HG02798 (cell line): ENCODE measurements at regions not wholly inside any gene's neighbourhood (a gene's known extent, or its start where the extent isn't known, plus 50 kb on each side); places are given as distances from the start of the nearest gene placed in this dataset.

ENCODE experiments used
- ATAC-seq: cut with Tn5 transposase; IDR thresholded peaks from one replicate; pipeline ENCODE4 v1.9.1; 2021; ENCODE audit warnings: mild to moderate bottlenecking; ENCODE audit not compliant: unreplicated experiment, poor library complexity

- ATAC-seq = no peak
These were observed 204.1 kb downstream of the GXYLT1 start for GRCh38 chr12:41940571-41940970.

DNA sequence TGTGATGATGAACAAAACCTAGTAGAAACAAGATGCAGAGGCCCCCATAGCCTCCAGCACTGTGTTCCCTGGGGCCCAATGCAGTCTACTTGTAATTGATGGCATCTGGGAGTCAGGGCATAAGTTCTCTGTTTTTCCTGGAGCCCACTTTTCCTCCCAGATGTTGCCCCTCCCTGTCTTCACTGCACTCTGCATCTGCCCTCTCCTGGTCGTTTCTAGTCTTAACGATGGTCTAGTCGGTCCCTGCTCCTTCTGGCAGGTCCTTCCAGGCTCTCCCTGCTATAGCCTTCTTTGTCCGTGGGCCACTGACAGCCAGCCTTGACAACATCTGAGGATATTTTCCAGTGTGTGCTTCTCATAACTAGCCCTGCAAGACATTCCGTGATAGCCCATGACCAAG lies 208.3 kb downstream of the GXYLT1 start:
- ATAC-seq = no peak

DNA sequence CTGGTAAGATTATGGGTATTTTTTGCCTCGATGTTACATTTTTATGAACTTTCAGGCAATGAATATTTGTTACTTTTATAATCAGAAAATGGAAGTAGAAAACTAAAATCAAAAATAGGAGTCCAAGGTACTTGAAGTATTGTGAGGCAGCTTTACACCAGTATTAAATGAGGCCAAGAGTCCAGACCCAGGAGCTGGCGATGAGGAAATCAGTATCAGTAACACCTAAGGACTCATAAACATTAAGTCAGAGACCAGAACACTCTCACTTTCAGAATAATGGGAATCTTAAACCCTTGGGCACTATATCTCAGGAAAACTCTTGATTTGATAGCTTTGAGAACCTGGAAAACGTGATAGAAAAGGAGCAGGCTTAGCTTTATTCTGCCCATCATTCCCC lies 208.8 kb downstream of the GXYLT1 start:
- no peak for ATAC-seq

DNA sequence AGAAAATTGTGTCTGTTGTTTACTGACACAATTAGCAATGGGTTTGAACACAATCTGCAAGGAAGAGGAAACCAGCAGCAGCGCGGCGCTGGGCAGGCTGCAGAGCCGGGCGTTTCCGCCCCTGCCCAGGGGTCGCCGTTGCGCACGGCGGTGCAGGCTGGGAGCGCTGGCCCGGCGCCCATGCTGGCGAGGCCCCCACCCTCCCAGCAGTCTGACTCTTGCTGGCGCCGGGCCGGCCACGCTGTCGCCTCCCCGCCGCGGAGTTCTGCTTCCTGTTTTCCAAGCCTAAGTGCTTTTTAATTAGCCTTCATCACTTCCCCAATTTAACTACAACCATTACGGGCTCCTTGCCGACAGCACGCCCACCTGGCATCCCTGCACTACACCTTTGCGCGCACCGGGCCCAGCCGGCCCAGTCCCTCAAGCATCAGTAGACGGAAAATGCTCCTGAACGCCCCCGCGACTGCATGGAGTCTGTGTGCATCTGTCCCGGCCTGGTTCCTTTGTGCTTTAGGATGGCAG lies 212.1 kb downstream of the GXYLT1 start:
- peak; percentile 58 for ATAC-seq

GRCh38 chr12:41930866-41931437 lies 213.7 kb downstream of the GXYLT1 start:
- ATAC-seq = no peak

DNA sequence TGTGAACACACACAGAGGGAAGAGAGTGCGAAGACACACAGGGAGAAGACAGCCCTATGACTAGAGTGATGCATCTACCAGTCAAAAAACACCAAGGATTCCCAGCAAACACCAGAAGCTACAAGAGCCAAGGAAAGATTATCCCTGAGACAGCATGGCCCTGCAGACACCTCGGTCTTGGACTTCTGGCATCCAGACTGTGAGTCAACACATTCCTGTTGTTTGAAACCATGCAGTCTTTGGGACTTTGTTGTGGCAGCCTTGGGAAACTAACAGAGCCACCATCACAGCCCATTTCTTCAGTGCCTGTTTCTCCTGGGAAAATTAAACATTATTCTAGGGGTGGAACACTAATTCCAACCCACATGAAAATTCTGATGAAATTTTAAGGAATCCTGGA lies 220.6 kb downstream of the GXYLT1 start:
- ATAC-seq = no peak

GRCh38 chr12:41923351-41923750 lies 221.3 kb downstream of the GXYLT1 start:
- ATAC-seq = no peak

GRCh38 chr12:41920355-41920754 lies 224.3 kb downstream of the GXYLT1 start:
- no peak for ATAC-seq

- ATAC-seq = no peak
These were observed 225.0 kb downstream of the GXYLT1 start for GRCh38 chr12:41919526-41920261.

DNA sequence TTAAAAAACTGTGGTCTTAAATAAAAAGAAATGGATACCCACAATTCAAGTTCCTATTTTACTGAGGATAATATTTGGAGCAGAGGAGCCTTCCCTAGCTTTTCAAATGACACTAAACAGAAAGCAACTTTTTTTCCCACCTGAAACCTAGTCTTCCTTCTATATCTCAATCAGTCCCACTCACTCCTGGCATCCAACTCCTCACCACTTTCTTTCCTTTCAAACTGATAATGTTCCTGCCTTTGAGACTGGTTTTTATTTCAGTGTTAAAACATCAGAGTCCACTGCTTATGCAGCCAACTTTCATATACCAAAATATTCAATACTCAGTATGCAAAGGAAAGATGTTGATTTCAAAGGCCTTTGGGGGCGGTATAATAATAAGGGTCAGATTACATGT lies 225.6 kb downstream of the GXYLT1 start:
- no peak for ATAC-seq

DNA sequence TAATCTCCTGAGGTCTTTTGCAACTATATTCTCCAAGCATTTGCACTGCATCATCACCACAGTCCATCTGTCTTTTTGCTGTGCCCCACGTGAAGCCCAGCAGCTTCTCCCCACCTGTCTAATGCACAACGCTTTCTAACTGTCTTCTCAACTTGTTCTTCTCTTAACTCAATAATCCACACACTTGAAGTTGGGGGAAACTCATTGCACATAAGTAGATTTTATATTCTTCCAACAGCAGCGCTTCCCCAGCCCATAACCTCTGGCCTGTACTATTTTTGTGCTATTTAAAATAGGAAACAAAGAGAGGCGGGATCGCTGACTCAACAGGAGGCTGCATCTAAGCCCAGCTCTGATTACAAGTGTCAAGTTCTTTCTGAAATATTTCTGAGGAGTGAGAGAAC lies 226.7 kb downstream of the GXYLT1 start:
- ATAC-seq = no peak

GRCh38 chr12:41917181-41917580 lies 227.5 kb downstream of the GXYLT1 start:
- ATAC-seq = no peak

DNA sequence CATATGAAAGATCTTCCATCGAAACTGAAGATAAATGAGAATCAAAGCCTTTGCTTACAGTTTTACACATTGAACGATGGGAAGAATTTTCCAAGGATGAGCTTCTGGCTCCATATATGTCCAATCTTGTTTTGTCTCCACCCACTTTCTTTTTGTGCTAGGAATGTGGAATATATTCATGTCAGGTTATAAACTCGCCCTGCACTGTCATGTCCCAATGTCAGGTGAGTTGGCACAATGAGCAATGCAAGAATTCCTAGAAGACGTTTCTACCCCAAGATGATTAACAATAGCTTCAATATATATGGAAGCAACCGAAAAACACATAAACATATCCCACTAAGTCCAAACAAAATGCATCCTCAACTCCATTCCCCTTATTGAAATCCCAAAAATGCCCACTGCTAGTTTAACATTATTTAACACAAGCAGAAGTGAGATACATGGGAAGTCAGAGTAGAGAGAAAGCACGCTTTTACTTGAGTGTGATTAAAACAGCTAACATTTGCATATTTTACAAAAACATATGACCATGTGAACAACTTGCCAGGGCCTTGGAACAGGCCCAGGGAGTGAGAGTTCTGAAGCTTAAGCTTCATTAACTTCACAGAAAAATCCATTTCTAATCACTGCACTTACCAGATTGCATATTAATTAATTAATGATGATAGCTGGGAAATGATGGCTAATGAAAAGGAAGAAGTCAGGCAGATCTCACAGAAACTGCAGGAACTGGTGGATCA lies 233.9 kb downstream of the GXYLT1 start:
- ATAC-seq = no peak

GRCh38 chr12:41908206-41908605 lies 236.5 kb downstream of the GXYLT1 start:
- no peak for ATAC-seq

GRCh38 chr12:41907550-41907949 lies 237.1 kb downstream of the GXYLT1 start:
- ATAC-seq = no peak

- ATAC-seq = no peak
These were observed 237.7 kb downstream of the GXYLT1 start for GRCh38 chr12:41907021-41907420.

DNA sequence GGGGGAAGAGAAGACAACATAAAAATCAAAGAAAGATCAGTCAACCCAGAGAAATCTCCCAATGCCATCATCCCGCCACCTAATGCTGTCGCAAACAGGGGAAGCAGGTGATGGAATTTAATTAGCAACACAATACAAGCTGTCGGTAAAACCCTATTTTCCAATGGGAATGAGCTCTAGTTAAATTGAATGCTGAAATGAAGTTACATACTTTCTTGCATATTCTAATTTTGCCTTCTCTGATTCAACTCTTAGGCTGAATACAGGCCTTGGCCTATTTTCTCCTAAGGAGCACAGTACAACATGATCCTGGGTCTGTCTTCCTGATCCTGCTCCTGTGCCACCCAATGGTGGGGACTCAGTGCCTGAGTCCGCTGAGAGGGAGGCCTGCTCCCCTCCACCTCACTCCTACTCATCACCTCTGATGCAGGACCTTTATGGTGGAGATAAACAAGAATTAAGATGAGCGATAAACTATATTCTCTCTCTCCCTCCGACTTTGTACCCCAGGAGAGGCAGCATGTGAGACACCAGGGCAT lies 238.8 kb downstream of the GXYLT1 start:
- ATAC-seq = no peak

GRCh38 chr12:41905073-41905758 lies 239.5 kb downstream of the GXYLT1 start:
- no peak for ATAC-seq

- ATAC-seq = no peak
These were observed 240.6 kb downstream of the GXYLT1 start for GRCh38 chr12:41904041-41904440.

- ATAC-seq = no peak
These were observed 241.5 kb downstream of the GXYLT1 start for GRCh38 chr12:41903014-41903708.
